ENCODE measurements at regions not wholly inside any gene's neighbourhood (a gene's known extent, or its start where the extent isn't known, plus 50 kb on each side); places are given as distances from the start of the nearest gene placed in this dataset.
A peak's percentile ranks its signal among the peaks of the same experiment; 100 is the strongest.

DNA sequence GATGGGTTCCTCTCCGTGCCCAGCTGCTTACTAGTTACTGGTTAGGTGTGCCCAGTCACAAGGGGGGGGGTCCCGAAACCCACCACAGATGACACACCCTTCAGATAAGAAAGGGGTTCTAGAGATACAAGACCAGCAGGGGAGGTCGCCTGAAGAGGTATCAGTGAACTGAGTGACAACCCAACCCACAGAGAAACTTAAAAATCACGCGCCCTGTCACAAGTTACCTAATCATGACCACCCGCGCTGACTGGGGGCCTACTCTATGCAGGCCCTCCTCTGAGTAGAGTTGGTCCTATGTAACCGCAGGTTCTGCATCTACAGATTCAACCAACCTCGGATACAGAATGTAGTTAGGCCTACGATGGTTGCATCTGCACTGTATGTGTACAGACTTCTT lies 210.3 kb upstream of the SFSWAP start:
- Histone ChIP-seq H3K4me1 (ENCODE audit: low read length) (no peaks in the 10 kb centered on the region), H2AFZ (ENCODE audit: low read length) (no peak overlapping the region), H3K79me2 (ENCODE audit: low read length) (no peaks in the 10 kb centered on the region), H3K9me2 (replicated peaks; ENCODE audit: insufficient read depth, low read length) (no peaks in the 10 kb centered on the region), H3K27me3 (ENCODE audit: low read length) (no peaks in the 10 kb centered on the region), H3K9ac (ENCODE audit: low read length) (no peak overlapping the region), H3K9me3 (ENCODE audit: low read length) (no peaks in the 10 kb centered on the region), H3K4me2 (ENCODE audit: low read depth, low read length, poor library complexity, severe bottlenecking) (no peak overlapping the region), H4K20me1 (ENCODE audit: insufficient read depth, low read depth, low read length) (no peaks in the 10 kb centered on the region), H3K27ac (ENCODE audit: low read length) (no peak overlapping the region), H3K36me3 (ENCODE audit: insufficient read depth, low read length) (no peaks in the 10 kb centered on the region), H3K4me3 (ENCODE audit: low read length) (no peak overlapping the region)
- no peak for DNase-seq

DNA sequence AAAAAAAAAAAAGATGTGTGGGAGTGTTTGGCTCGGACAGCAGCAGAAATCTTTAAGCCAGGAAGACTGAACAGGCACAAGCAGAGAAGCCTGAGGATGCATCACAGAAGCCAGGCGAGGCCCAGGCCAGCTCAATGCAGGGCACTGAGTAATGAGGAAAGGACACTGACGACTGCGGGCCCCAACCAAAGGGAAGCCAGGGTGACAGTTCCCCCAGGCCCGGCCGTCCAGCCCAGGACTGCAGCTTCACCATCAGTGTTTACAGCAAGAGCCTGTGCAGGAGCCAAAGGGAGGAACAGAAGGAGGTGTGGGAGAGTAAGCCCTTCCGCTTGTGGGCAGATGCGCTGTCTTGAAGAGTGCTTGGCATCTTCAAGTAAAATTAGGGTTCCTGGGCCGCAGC lies 205.3 kb upstream of the SFSWAP start:
- no peaks in the 10 kb centered on the region for H3K27me3 ChIP-seq (ENCODE audit: low read length)
- peaks cover 6% of the 10 kb centered on the region for H3K4me1 ChIP-seq (ENCODE audit: low read length)
- no peaks in the 10 kb centered on the region for H3K79me2 ChIP-seq (ENCODE audit: low read length)
- DNase-seq, result no peak
- no peak overlapping the region for H3K4me3 ChIP-seq (ENCODE audit: low read length)
- H3K4me2 ChIP-seq (ENCODE audit: low read depth, low read length, poor library complexity, severe bottlenecking), result no peak overlapping the region
- no peaks in the 10 kb centered on the region for H3K9me3 ChIP-seq (ENCODE audit: low read length)
- no peaks in the 10 kb centered on the region for H3K9me2 ChIP-seq (replicated peaks; ENCODE audit: insufficient read depth, low read length)
- no peak overlapping the region for H3K27ac ChIP-seq (ENCODE audit: low read length)
- no peaks in the 10 kb centered on the region for H3K36me3 ChIP-seq (ENCODE audit: insufficient read depth, low read length)
- H4K20me1 ChIP-seq (ENCODE audit: insufficient read depth, low read depth, low read length), result no peaks in the 10 kb centered on the region
- H2AFZ ChIP-seq (ENCODE audit: low read length), result no peak overlapping the region
- no peak overlapping the region for H3K9ac ChIP-seq (ENCODE audit: low read length)

DNA sequence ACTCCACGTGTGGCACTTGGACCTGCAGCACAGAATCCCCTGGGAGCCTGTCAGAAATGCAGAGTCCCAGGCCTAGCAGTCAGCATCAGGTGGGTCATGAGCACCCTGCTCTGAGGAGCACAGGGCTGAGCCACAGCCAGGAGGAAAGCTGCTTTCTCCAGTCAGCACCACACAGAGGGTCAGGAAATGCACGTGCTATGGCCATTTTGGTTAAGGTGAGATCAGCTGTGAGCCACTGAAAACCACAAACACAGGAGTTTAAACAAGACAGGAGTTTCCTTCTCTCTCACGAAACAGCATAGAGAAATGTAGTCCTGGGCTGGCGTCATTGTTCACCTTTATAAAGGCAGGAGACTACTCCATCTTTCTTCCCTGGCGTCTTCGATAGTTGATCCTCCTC lies 204.5 kb upstream of the SFSWAP start:
- Histone ChIP-seq H3K4me3 (ENCODE audit: low read length) (no peak overlapping the region), H2AFZ (ENCODE audit: low read length) (no peak overlapping the region), H4K20me1 (ENCODE audit: insufficient read depth, low read depth, low read length) (no peaks in the 10 kb centered on the region), H3K36me3 (ENCODE audit: insufficient read depth, low read length) (no peaks in the 10 kb centered on the region), H3K9me3 (ENCODE audit: low read length) (no peaks in the 10 kb centered on the region), H3K27me3 (ENCODE audit: low read length) (no peaks in the 10 kb centered on the region), H3K27ac (ENCODE audit: low read length) (no peak overlapping the region), H3K4me1 (ENCODE audit: low read length) (peaks cover 15% of the 10 kb centered on the region), H3K9ac (ENCODE audit: low read length) (no peak overlapping the region), H3K4me2 (ENCODE audit: low read depth, low read length, poor library complexity, severe bottlenecking) (no peak overlapping the region), H3K79me2 (ENCODE audit: low read length) (no peaks in the 10 kb centered on the region), H3K9me2 (replicated peaks; ENCODE audit: insufficient read depth, low read length) (no peaks in the 10 kb centered on the region)
- no peak for DNase-seq

DNA sequence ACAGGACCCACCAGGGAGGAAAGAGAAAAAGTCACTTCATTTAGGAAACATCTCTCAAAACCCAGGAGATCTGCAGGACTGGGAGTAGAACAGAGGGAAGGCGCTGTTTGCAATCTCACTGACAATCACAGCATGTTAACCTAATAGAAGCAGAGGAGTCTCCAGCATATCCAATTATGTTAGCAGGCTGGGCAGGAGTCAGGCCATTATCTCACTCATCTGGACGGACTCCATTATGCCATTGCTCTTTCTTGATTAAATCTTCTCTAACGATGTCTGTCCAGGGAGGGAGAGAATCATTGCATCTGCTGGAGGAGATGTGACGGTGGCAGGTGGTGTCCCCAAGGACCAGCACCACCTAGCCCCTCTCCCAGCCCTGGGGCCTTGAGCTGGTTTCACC lies 203.8 kb upstream of the SFSWAP start:
- Histone ChIP-seq H3K36me3 (ENCODE audit: insufficient read depth, low read length) (no peaks in the 10 kb centered on the region), H3K27me3 (ENCODE audit: low read length) (no peaks in the 10 kb centered on the region), H3K9me2 (replicated peaks; ENCODE audit: insufficient read depth, low read length) (no peaks in the 10 kb centered on the region), H3K27ac (ENCODE audit: low read length) (no peak overlapping the region), H3K9me3 (ENCODE audit: low read length) (no peaks in the 10 kb centered on the region), H3K4me2 (ENCODE audit: low read depth, low read length, poor library complexity, severe bottlenecking) (no peak overlapping the region), H2AFZ (ENCODE audit: low read length) (no peak overlapping the region), H4K20me1 (ENCODE audit: insufficient read depth, low read depth, low read length) (no peaks in the 10 kb centered on the region), H3K79me2 (ENCODE audit: low read length) (no peaks in the 10 kb centered on the region), H3K4me3 (ENCODE audit: low read length) (no peak overlapping the region), H3K4me1 (ENCODE audit: low read length) (peaks cover 22% of the 10 kb centered on the region), H3K9ac (ENCODE audit: low read length) (no peak overlapping the region)
- DNase-seq, result no peak

DNA sequence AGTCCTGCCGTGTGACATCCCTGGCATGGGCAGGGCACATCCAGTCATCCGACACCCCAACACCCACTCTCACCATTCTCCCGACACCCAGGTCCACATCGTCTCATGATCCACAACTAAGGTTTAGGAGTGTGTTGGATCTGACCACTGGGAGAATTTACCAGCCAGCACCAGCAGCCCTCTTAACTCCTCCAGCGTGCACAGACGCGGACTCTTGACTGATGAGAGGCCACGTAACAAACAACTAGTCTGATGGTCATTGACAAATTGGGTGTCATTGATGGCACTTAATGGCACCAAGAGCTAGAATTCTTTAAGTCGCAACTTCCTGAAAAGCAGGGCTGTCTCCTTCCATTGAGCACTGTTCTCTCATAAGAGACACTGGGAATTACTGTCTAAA lies 203.0 kb upstream of the SFSWAP start:
- Histone ChIP-seq H3K9me3 (ENCODE audit: low read length) (no peaks in the 10 kb centered on the region), H3K27ac (ENCODE audit: low read length) (no peak overlapping the region), H3K9me2 (replicated peaks; ENCODE audit: insufficient read depth, low read length) (no peaks in the 10 kb centered on the region), H4K20me1 (ENCODE audit: insufficient read depth, low read depth, low read length) (no peaks in the 10 kb centered on the region), H3K79me2 (ENCODE audit: low read length) (no peaks in the 10 kb centered on the region), H3K36me3 (ENCODE audit: insufficient read depth, low read length) (no peaks in the 10 kb centered on the region), H3K4me2 (ENCODE audit: low read depth, low read length, poor library complexity, severe bottlenecking) (no peak overlapping the region), H3K9ac (ENCODE audit: low read length) (no peak overlapping the region), H3K27me3 (ENCODE audit: low read length) (no peaks in the 10 kb centered on the region), H3K4me1 (ENCODE audit: low read length) (peaks cover 26% of the 10 kb centered on the region), H3K4me3 (ENCODE audit: low read length) (no peak overlapping the region), H2AFZ (ENCODE audit: low read length) (no peak overlapping the region)
- DNase-seq, result no peak

DNA sequence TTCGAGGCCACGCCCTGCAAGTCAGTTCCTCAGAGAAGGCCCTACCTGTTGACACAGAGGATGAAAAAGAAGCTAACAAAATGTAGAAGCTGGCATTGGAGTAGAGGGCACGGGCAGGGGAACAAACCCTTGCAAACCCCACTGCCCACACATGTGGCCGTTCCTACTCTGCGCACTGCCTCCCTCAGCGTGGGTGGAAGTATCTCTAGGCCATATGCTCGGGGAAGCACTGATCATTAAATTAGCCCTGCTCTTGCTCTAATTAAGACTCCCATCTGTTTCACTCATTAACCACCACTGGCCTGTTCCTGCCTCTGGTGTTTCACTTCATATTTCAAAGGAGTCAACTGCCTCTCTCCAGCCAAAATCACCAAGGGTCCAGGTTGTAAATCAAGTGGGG lies 201.2 kb upstream of the SFSWAP start:
- peaks cover 26% of the 10 kb centered on the region for H3K4me1 ChIP-seq (ENCODE audit: low read length)
- H4K20me1 ChIP-seq (ENCODE audit: insufficient read depth, low read depth, low read length), result no peaks in the 10 kb centered on the region
- no peaks in the 10 kb centered on the region for H3K9me2 ChIP-seq (replicated peaks; ENCODE audit: insufficient read depth, low read length)
- no peak overlapping the region for H3K4me2 ChIP-seq (ENCODE audit: low read depth, low read length, poor library complexity, severe bottlenecking)
- H3K79me2 ChIP-seq (ENCODE audit: low read length), result no peaks in the 10 kb centered on the region
- no peak overlapping the region for H3K27ac ChIP-seq (ENCODE audit: low read length)
- H2AFZ ChIP-seq (ENCODE audit: low read length), result no peak overlapping the region
- no peak for DNase-seq
- no peak overlapping the region for H3K9ac ChIP-seq (ENCODE audit: low read length)
- no peak overlapping the region for H3K4me3 ChIP-seq (ENCODE audit: low read length)
- no peaks in the 10 kb centered on the region for H3K36me3 ChIP-seq (ENCODE audit: insufficient read depth, low read length)
- H3K27me3 ChIP-seq (ENCODE audit: low read length), result no peaks in the 10 kb centered on the region
- no peaks in the 10 kb centered on the region for H3K9me3 ChIP-seq (ENCODE audit: low read length)

DNA sequence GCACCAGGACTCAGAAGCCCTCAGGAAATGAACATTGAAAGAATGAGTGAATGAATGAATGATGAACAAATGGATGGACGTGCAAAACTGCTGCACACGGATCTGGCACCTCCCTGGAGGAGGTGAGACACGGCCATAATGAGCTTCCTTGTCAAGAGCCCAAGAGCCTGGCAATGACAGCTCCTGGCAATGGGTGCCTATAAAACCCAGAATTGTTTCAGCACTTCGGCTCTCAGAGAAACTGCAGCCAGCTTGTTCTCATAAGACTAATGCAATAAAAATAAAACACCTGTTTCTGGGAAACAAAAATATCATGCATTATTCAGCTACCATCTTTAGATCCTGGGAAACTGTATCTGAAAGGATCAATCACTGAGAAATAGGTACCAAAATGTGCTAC lies 200.5 kb upstream of the SFSWAP start:
- no peaks in the 10 kb centered on the region for H3K27me3 ChIP-seq (ENCODE audit: low read length)
- H3K79me2 ChIP-seq (ENCODE audit: low read length), result no peaks in the 10 kb centered on the region
- peak overlapping the region; percentile 61 for H3K4me2 ChIP-seq (ENCODE audit: low read depth, low read length, poor library complexity, severe bottlenecking)
- H3K9me2 ChIP-seq (replicated peaks; ENCODE audit: insufficient read depth, low read length), result no peaks in the 10 kb centered on the region
- no peak overlapping the region for H3K27ac ChIP-seq (ENCODE audit: low read length)
- H3K9ac ChIP-seq (ENCODE audit: low read length), result no peak overlapping the region; the same call in 1 of the 2 replicates
- no peak for DNase-seq
- H4K20me1 ChIP-seq (ENCODE audit: insufficient read depth, low read depth, low read length), result no peaks in the 10 kb centered on the region
- no peak overlapping the region for H2AFZ ChIP-seq (ENCODE audit: low read length)
- no peaks in the 10 kb centered on the region for H3K36me3 ChIP-seq (ENCODE audit: insufficient read depth, low read length)
- no peaks in the 10 kb centered on the region for H3K9me3 ChIP-seq (ENCODE audit: low read length)
- H3K4me3 ChIP-seq (ENCODE audit: low read length), result no peak overlapping the region
- H3K4me1 ChIP-seq (ENCODE audit: low read length), result peaks cover 26% of the 10 kb centered on the region

DNA sequence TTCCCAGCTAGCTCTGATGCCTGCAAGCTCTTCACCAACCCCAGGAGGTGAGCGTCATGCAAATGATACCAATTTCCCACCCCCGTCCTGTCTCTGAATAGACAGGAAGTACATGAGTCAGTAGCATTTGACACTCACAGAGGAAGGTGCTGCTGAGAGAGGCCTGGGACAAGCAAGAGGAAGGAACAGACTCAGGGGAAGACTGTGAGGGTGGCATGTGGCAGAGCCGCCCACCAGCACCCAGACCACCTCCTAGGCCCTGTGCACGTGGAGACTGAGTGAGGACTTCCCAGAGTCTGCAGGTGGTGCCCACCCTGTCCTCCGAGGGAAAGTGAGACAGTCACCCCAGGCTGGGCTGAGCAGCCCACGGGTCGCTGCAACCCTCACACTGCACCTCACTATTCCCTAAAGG lies 199.5 kb upstream of the SFSWAP start:
- H3K9ac ChIP-seq (ENCODE audit: low read length), result peak overlapping the region; percentile 58
- H3K9me3 ChIP-seq (ENCODE audit: low read length), result no peaks in the 10 kb centered on the region
- H3K27ac ChIP-seq (ENCODE audit: low read length), result peak overlapping the region; percentile 53
- no peaks in the 10 kb centered on the region for H3K36me3 ChIP-seq (ENCODE audit: insufficient read depth, low read length)
- no peaks in the 10 kb centered on the region for H4K20me1 ChIP-seq (ENCODE audit: insufficient read depth, low read depth, low read length)
- H3K79me2 ChIP-seq (ENCODE audit: low read length), result no peaks in the 10 kb centered on the region
- H3K4me1 ChIP-seq (ENCODE audit: low read length), result peaks cover 26% of the 10 kb centered on the region
- H3K4me2 ChIP-seq (ENCODE audit: low read depth, low read length, poor library complexity, severe bottlenecking), result peak overlapping the region; percentile 61
- peak; percentile 92 for DNase-seq
- H2AFZ ChIP-seq (ENCODE audit: low read length), result peak overlapping the region; percentile 63; the same call in 1 of the 2 replicates
- H3K9me2 ChIP-seq (replicated peaks; ENCODE audit: insufficient read depth, low read length), result no peaks in the 10 kb centered on the region
- peak overlapping the region; percentile 53; the same call in 1 of the 2 replicates for H3K4me3 ChIP-seq (ENCODE audit: low read length)
- no peaks in the 10 kb centered on the region for H3K27me3 ChIP-seq (ENCODE audit: low read length)

All from Karpas-422 (cell line).